Keratinocyte (primary cell): ENCODE measurements at regions not wholly inside any gene's neighbourhood (a gene's known extent, or its start where the extent isn't known, plus 50 kb on each side); places are given as distances from the start of the nearest gene placed in this dataset.

Experiments
- DNase-seq: peaks from one replicate; pipeline ENCODE4 v3.0.0-alpha.2; 2011; ENCODE audit warnings: low read depth, missing footprints, low spot score
- FAIRE-seq: peaks from 2 replicates; lab custom pipeline; 2011; peaks lifted over from hg19 to GRCh38; lab: Jason Lieb, UNC
- H2AFZ ChIP-seq: 2 replicates; pipeline ENCODE4 v1.6.0; 2012; ENCODE audit warnings: low read length, control low read depth, inconsistent platforms; ENCODE audit not compliant: control insufficient read depth
- H3K27ac ChIP-seq: 2 replicates; pipeline ENCODE4 v1.5.1; 2011; ENCODE audit warnings: low read length; ENCODE audit not compliant: control insufficient read depth, insufficient read depth
- H3K27me3 ChIP-seq: 3 replicates; pipeline ENCODE4 v1.6.0; 2011; ENCODE audit warnings: low read length; ENCODE audit not compliant: control insufficient read depth, insufficient read depth; ENCODE audit errors: extremely low read depth
- H3K36me3 ChIP-seq, 2 experiments: 2 replicates in 1 of 2; 3 replicates in 1 of 2; pipeline ENCODE4 v1.5.1; 2011; ENCODE audit warnings: low read length in 2 of 2, mild to moderate bottlenecking in 1 of 2; ENCODE audit not compliant: control insufficient read depth in 2 of 2, insufficient read depth in 2 of 2; ENCODE audit errors: extremely low read depth in 1 of 2
- H3K4me1 ChIP-seq: 3 replicates; pipeline ENCODE4 v1.5.1; 2011; ENCODE audit warnings: low read length; ENCODE audit not compliant: control insufficient read depth, insufficient read depth; ENCODE audit errors: extremely low read depth
- H3K4me2 ChIP-seq: 3 replicates; pipeline ENCODE4 v1.6.0; 2011; ENCODE audit warnings: low read depth, low read length; ENCODE audit not compliant: control insufficient read depth, insufficient read depth; ENCODE audit errors: extremely low read depth
- H3K4me3 ChIP-seq, 3 experiments: fragments of 200-600 bp in 1 of 3; sonication (generic) in 1 of 3; 2 replicates in 2 of 3; 3 replicates in 1 of 3; pipeline ENCODE4 v1.5.1; 2011 to 2016; ENCODE audit warnings: low read length in 3 of 3, mild to moderate bottlenecking in 3 of 3, control low read depth in 2 of 3, inconsistent platforms in 1 of 3, low read depth in 1 of 3, mixed read lengths in 1 of 3, mixed run types in 1 of 3, moderate library complexity in 1 of 3; ENCODE audit not compliant: control insufficient read depth in 2 of 3, insufficient read depth in 2 of 3; ENCODE audit errors: extremely low read depth in 1 of 3
- H3K79me2 ChIP-seq: 2 replicates; pipeline ENCODE4 v1.6.0; 2012; ENCODE audit warnings: low read length; ENCODE audit not compliant: control insufficient read depth, insufficient read depth
- H3K9ac ChIP-seq: 3 replicates; pipeline ENCODE4 v1.6.0; 2011; ENCODE audit warnings: low read length; ENCODE audit not compliant: control insufficient read depth, insufficient read depth; ENCODE audit errors: extremely low read depth
- H3K9me1 ChIP-seq: 3 replicates; pipeline ENCODE4 v1.6.0; 2011; ENCODE audit warnings: low read length; ENCODE audit not compliant: control insufficient read depth, insufficient read depth; ENCODE audit errors: extremely low read depth
- H3K9me3 ChIP-seq: 2 replicates; pipeline ENCODE4 v1.5.1; 2012; ENCODE audit warnings: low read depth, low read length; ENCODE audit not compliant: control insufficient read depth
- H4K20me1 ChIP-seq: 3 replicates; pipeline ENCODE4 v1.6.0; 2011; ENCODE audit warnings: low read length; ENCODE audit not compliant: control insufficient read depth, insufficient read depth; ENCODE audit errors: extremely low read depth
- CTCF ChIP-seq, 3 experiments: IDR thresholded peaks in 1 of 3; conservative IDR thresholded peaks in 1 of 3; optimal IDR thresholded peaks in 1 of 3; 2 replicates in 2 of 3; 3 replicates in 1 of 3; pipeline versions ENCODE3 to v1.5.1; 2011; ENCODE audit warnings: low read length in 3 of 3, mild to moderate bottlenecking in 3 of 3, moderate library complexity in 2 of 3, control low read depth in 1 of 3, inconsistent platforms in 1 of 3; ENCODE audit not compliant: insufficient read depth in 2 of 3; ENCODE audit errors: extremely low read depth in 1 of 3
- EZH2 ChIP-seq: IDR thresholded peaks from one replicate; pipeline ENCODE4 v1.6.1; 2012; ENCODE audit warnings: inconsistent platforms, mild to moderate bottlenecking, low read length, moderate library complexity
- dilution Hi-C: fragments of 300-500 bp; cut with MboI; formaldehyde crosslinking; loops from one replicate; pipeline ENCODE4 v1.7.0; 2020; ENCODE audit warnings: low sequenced_read_pairs; ENCODE audit not compliant: extremely low pct_ligation_motif_present

DNA sequence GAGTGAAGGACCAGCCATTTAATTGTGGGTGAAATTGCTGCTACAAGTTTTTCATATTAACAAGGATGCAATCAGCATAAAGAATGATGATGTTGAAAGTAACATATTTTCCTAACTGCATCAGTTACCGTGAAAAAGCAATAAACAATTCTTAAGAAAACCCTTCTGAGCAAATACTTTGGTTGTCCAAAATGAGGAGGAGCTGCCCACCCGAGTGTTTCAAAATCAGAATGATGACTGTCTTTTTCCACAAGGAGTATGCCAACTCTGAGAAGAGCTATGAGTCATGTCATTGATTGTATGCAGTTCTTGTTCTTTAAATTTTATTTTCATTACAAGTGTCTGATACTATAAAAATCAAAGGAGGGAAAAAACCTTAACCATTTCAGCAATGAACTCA is 470.5 kb downstream of the COL12A1 start:
- FAIRE-seq: peak; percentile 17
- no peak for DNase-seq

DNA sequence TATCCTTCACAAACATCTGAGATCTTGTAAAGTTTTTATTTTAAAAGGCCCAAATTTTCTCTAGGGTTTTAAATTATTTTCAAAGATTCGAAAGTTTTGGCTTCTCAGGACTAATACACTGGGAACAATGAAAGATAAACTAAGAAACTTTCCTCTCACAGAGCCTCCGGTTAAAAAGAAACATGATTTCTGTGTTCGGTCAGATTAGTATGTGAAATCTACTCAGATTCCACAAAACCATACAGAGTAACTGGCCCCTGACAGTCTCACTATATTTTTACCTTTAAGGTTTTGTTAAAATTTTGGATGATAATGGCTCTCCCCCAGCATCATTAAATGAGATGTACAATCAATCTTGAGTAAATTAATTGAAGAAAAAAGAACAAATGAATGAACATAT is 471.0 kb downstream of the COL12A1 start:
- dilution Hi-C loops: no loop called here
- no peak overlapping the region for H3K27ac ChIP-seq
- TF ChIP-seq CTCF (optimal IDR thresholded peaks at IDR 0.05 in 1 of 3, IDR thresholded peaks at IDR 0.05 in 1 of 3, conservative IDR thresholded peaks at IDR 0.05 in 1 of 3; ENCODE audit: extremely low read depth in 1 of 3, insufficient read depth in 2 of 3, low read length in 3 of 3) (no peak), EZH2 (no peak)
- no peaks in the 10 kb centered on the region for H4K20me1 ChIP-seq
- H2AFZ ChIP-seq: no peak overlapping the region
- no peaks in the 10 kb centered on the region for H3K9me1 ChIP-seq
- H3K4me2 ChIP-seq: no peak overlapping the region
- H3K9ac ChIP-seq: no peak overlapping the region
- no peak overlapping the region for H3K4me3 ChIP-seq
- DNase-seq: no peak
- H3K36me3 ChIP-seq: no peaks in the 10 kb centered on the region
- H3K79me2 ChIP-seq: no peaks in the 10 kb centered on the region
- H3K4me1 ChIP-seq: no peaks in the 10 kb centered on the region
- H3K27me3 ChIP-seq: no peaks in the 10 kb centered on the region
- no peaks in the 10 kb centered on the region for H3K9me3 ChIP-seq
- FAIRE-seq: no peak

More for the DNA sequence above, 470.5 kb downstream of the COL12A1 start:
- Histone ChIP-seq H3K79me2 (no peaks in the 10 kb centered on the region), H3K4me1 (no peaks in the 10 kb centered on the region), H3K9me3 (no peaks in the 10 kb centered on the region), H3K9ac (no peak overlapping the region), H3K4me3 (no peak overlapping the region), H3K4me2 (no peak overlapping the region), H3K27me3 (no peaks in the 10 kb centered on the region), H4K20me1 (no peaks in the 10 kb centered on the region), H2AFZ (no peak overlapping the region), H3K9me1 (no peaks in the 10 kb centered on the region), H3K36me3 (no peaks in the 10 kb centered on the region), H3K27ac (no peak overlapping the region)
- dilution Hi-C loops: no loop called here
- TF ChIP-seq CTCF (optimal IDR thresholded peaks at IDR 0.05 in 1 of 3, IDR thresholded peaks at IDR 0.05 in 1 of 3, conservative IDR thresholded peaks at IDR 0.05 in 1 of 3; ENCODE audit: extremely low read depth in 1 of 3, insufficient read depth in 2 of 3, low read length in 3 of 3): no peak
- no peak for TF ChIP-seq EZH2
